Cardiac septum (tissue), 1 donor: ENCODE measurements at regions not wholly inside any gene's neighbourhood (a gene's known extent, or its start where the extent isn't known, plus 50 kb on each side); places are given as distances from the start of the nearest gene placed in this dataset.

Experiments
- DNase-seq: peaks from one replicate; pipeline ENCODE4 v3.0.0-alpha.2; 2020; ENCODE audit warnings: low spot score
- intact Hi-C: fragments of 100-400 bp; cut with DNase I; formaldehyde crosslinking; loops from one replicate; pipeline ENCODE4 v1.14.0; 2022
- donor health status: DM: no; HTN: no; CAD: no.

DNA sequence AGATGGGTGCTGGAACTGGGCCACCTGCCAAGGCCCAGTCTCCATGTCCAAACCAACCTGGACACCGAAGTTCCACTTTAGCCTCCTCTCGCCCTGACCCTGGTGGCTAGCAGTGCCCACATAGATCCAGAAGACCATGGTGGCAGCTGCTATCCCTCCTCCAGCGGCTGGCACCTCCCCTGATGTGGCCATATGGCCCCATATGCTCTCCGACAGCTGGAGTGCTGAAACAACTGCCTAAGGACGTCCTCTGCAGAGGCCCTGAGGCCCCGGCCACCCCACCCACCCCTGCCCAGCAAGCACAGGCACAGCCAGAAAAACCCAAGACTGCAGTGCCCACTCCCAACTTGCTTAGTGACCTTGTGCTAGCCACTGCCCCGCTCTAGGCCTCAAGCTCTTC is 182.3 kb upstream of the LINGO1 start:
- DNase-seq: no peak
- intact Hi-C loops: no loop called here

- intact Hi-C loops: no loop called here
- no peak for DNase-seq
Measured at GRCh38 chr15:77812664-77813063, 180.0 kb upstream of the LINGO1 start.

- DNase-seq: no peak
- intact Hi-C loops: no loop called here
Measured at GRCh38 chr15:77811270-77811669, 178.6 kb upstream of the LINGO1 start.

DNA sequence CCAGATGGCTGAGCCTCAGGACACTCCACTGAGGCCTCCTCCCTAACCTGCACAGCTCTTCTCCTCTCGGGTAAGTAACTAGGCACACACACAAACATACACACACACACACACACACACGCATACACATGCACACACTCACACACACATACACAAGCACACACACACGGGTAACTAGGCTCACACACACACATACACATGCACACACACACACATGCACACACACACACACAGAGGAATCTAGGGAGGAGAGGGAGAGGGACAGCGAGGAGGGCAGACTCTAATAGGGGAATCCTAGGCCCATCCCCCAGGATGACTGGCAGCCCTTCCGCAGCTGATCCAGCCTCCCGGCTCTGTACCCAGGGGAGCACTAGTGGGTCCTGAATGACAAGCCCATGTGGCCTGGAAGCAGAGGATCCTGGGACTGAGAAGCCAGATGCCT is 177.4 kb upstream of the LINGO1 start:
- intact Hi-C loops: no loop called here
- DNase-seq: no peak

GRCh38 chr15:77808581-77809177 is 176.0 kb upstream of the LINGO1 start:
- intact Hi-C loops: no loop called here
- DNase-seq: no peak

DNA sequence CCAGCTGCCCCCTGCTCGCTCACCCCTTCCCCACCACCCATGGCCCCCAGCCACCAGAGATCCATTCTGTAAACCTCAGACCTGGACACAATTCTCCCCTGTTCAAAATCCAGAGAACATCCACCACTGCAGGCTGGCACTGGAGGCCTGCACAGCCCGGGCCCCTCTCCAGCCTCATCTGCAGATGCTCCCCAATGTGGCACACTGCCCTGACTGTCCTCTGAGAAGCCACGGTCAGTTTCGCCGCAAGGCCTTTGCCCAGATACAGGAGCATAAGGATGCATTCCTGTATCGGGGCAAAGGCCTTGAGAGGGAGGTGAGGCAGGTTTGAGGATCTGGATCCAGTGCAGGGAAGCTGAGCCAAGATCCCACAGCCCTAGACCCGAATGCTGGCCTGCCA is 175.4 kb upstream of the LINGO1 start:
- no peak for DNase-seq
- intact Hi-C loops: no loop called here

DNA sequence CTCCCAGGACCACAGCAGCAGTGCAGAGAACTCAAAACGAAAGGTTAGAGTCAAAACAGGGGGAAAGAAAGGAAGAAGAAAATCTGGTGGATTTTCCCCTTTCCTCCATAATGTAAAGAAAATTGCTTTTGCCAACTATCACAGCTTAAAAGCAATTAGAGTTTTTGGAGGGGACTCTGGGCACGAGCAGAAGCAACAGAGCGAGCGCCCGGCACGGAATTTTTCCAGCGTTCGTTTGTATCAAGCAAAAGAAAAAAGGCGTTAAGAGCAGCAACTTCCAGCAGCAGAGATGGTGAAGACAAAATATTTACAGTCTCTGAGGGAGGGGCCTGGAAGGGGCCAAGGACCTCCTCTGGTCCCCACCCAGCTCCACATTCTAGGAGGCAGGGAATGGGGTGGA is 174.9 kb upstream of the LINGO1 start:
- intact Hi-C loops: no loop called here
- DNase-seq: no peak

GRCh38 chr15:77807115-77807514 is 174.4 kb upstream of the LINGO1 start:
- intact Hi-C loops: no loop called here

GRCh38 chr15:77804210-77804609 is 171.5 kb upstream of the LINGO1 start:
- intact Hi-C loops: no loop called here
- no peak for DNase-seq

More at GRCh38 chr15:77807115-77807514, 174.4 kb upstream of the LINGO1 start:
- DNase-seq: no peak

DNA sequence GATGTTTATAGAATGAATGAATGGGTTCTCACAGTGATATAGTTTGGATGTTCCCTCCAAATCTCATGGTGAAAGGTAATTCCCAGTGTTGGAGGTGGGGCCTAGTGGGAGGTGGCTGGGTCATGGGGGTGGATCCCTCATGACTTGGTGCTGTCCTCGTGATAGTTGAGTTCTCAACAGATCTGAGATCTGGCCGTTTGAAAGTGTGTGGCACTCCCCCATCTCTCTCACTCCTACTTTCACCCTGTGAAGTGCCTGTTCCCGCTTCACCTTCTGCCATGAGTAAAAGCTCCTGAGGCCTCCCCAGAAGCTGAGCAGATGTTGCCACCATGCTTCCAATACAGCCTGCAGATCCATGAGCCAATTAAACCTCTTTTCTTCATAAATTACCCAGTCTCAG is 170.8 kb upstream of the LINGO1 start:
- intact Hi-C loops: no loop called here
- no peak for DNase-seq

GRCh38 chr15:77800305-77800704 is 167.6 kb upstream of the LINGO1 start:
- intact Hi-C loops: no loop called here
- no peak for DNase-seq

- intact Hi-C loops: no loop called here
- DNase-seq: no peak
Measured at GRCh38 chr15:77798847-77799246, 166.1 kb upstream of the LINGO1 start.

DNA sequence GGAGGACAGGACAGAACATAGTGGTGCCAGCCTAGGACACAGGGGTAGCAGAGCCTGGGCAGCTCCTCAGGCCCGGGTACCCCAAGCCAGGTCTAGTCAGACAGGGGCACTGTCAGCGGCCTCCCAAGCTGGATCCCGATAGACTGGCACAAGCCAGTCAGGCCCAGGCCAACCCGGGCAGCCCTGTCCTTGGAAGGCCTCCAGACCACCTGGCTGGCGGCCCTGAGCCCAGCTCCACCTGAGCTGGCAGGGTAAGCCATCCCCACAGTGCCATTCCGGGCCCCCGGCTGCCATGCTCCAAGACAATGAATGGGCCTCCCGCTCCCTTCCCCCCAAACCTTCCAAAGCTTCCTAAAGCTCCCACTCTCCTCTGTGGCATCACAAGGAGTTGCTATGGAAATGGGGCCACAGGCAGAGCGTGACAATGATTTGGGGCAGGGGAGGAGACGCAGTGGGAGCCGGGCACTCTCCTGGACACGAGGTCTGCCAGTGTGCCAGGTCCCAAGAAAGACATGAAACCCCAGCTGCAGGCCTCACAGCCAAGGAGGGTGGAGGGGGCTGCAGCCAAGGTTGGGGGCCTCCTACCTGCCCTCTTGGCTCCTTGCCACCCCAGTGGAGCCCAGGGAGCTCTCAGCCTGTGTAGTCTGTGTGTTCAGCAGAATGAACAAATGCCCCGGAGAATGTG is 165.6 kb upstream of the LINGO1 start:
- DNase-seq: no peak
- intact Hi-C loops: no loop called here

GRCh38 chr15:77797270-77797669 is 164.6 kb upstream of the LINGO1 start:
- DNase-seq: no peak
- intact Hi-C loops: no loop called here

DNA sequence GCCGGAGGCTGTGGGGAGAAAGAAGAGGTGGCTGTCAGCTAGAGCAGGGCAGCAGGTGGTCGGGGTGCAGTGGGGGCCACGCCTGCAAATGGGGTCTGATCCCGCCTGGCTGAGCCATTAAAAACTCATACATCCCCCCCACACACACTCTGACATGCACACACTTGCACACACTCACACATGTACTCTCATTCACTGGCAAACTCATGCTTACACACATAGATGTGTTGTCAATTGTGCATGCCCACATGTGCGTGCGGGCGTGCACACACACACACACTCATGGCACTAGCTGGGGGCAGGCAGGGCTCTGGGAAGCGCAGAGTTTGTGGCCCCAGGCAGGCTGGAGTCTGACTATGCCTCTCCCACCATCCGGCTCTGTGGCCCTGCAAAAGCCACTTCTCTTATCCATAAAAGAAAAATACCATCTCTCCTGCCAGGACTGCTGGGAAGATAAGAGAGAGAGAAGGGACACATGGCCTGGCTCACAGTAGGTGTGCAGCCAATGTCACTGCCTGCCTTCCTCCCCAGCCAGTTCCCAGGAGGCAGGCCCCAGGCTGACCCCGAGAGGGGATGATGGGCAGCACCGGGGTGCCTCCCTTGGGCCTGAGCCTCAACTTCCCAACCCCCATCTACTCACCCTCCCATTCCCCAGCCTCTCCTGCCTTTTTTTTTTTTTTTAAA is 163.5 kb upstream of the LINGO1 start:
- intact Hi-C loops: no loop called here
- no peak for DNase-seq

DNA sequence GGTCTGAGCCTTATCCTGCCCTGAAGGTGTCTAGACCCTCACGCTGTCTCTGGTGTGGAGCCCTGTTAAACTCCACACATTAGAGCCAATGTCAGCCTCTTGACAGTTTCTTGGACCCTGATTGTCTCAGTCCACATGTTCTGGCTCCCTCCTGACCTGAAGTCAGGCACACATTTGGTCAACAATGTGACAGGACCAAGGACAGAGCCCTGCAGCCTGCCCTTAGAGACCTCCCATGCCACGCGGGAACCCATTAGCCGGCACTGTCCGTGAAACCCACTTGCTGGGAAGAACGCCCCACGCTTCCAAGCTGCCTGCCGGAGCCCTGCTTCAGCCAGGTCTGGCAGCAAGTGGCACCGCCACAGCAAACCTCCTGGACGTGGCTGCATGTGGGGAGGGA is 162.7 kb upstream of the LINGO1 start:
- intact Hi-C loops: no loop called here
- DNase-seq: no peak

DNA sequence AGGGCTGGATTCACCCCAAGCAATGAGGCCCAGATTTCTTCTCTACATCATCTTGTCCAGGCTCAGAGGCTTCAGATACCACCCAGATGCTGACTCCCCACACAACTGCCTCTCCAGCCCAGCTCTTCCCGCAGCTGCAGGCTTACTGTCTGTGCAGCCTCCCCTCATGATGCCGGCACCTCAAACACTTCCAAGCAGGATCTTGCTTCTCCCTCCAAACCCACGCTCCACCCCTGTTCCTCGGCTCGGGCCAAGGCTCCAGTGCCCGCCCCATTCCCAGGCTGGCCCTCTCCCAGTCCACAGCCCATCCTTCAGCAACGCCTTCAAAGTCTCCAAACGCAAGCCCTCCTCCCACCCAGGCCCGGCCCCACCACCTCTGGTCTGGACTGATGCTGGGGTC is 159.2 kb upstream of the LINGO1 start:
- intact Hi-C loops: no loop called here
- DNase-seq: no peak

- no peak for DNase-seq
- intact Hi-C loops: no loop called here
Measured at GRCh38 chr15:77790481-77790880, 157.8 kb upstream of the LINGO1 start.

DNA sequence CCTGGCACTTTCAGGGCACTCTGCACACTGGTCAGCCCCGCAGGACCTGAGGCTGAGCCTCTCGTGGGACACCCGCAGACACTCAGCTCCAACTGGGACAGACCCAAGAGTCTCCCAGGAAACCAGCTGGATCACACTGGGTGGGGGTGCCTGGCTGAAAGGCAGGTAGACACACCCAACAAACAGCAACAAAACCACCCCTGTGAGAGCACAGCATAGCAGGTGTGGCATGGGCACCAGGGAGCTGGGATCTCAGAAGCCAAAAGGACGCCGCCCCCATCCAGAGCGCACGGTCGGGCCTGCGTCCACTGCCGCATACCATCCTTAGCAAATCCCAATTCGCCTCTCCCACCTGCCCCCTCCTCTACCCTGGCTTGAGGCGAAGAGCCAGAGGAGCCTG is 154.2 kb upstream of the LINGO1 start:
- no peak for DNase-seq
- intact Hi-C loops: no loop called here

GRCh38 chr15:77786181-77786890 is 153.6 kb upstream of the LINGO1 start:
- DNase-seq: no peak
- intact Hi-C loops: no loop called here
